ENCODE measurements at regions not wholly inside any gene's neighbourhood (a gene's known extent, or its start where the extent isn't known, plus 50 kb on each side); places are given as distances from the start of the nearest gene placed in this dataset.

- DNase-seq = no peak
Observed at GRCh38 chr5:143554918-143555477, 151.5 kb upstream of the NR3C1 start.

GRCh38 chr5:143554187-143554717 is 150.8 kb upstream of the NR3C1 start:
- DNase-seq = no peak

GRCh38 chr5:143552680-143553079 is 149.2 kb upstream of the NR3C1 start:
- no peak for DNase-seq

GRCh38 chr5:143551820-143552251 is 148.3 kb upstream of the NR3C1 start:
- DNase-seq = no peak

GRCh38 chr5:143550986-143551630 is 147.6 kb upstream of the NR3C1 start:
- no peak for DNase-seq

- DNase-seq = no peak
Observed at GRCh38 chr5:143547342-143547741, 143.9 kb upstream of the NR3C1 start.

GRCh38 chr5:143546394-143546793 is 142.9 kb upstream of the NR3C1 start:
- no peak for DNase-seq

- DNase-seq = no peak
Observed at GRCh38 chr5:143544606-143545005, 141.1 kb upstream of the NR3C1 start.

DNA sequence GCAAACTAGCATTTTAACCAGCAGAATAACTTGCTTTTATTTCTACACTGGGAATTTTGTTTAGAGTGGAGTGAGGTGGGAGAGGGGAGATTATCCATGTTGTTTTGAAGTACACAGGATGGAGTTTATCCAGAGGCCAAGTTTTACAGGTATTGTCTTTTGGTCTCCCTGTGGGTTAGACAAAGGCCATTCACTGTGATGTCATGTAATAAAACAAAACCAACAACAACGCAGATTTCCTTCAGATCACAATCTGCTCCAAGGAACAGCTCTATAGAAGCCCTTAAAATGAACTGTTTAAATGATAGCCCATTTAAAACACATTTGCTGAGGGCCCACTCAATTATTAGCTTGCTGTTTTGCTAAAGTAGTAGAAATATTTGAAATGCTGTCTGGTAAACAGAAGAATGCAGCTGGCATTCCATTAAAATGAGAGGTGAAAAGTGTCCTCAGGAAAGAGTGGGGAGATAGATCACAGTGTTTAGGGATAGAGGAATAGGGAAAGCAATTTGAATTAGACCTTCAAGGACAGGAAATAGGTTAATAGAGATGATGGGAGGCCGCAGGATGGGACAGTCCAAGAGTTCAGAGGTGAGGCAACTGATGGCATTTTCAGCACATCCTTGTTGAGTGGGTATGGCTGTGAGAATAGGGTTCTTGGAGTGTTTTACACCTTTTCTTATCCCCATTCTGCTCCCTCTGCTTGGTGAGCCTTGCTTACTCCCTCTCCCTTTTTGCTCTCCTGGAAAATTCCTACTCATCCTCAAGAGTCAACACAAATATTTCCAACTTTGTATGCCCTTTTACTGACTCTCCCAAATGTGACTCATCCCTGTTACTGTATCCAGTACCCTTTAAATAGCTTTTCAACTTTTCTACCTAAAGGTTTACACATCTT is 140.1 kb upstream of the NR3C1 start:
- DNase-seq = no peak

DNA sequence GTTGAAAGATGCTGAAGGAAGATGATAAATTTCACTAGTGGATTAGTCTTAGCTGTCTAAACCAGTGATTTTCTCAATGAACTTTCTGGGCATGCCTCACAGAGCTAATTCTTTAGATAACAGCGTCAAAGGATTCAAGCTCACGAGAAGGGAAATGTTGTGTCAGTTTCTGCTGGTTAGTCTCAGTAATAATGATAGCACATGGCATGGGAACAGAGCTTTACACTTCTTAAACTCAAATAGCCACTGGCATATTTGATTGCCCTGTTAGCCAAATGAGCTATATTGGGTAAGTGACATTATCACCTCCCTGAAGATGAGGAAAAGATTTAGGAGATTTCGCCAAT is 139.3 kb upstream of the NR3C1 start:
- DNase-seq = no peak

DNA sequence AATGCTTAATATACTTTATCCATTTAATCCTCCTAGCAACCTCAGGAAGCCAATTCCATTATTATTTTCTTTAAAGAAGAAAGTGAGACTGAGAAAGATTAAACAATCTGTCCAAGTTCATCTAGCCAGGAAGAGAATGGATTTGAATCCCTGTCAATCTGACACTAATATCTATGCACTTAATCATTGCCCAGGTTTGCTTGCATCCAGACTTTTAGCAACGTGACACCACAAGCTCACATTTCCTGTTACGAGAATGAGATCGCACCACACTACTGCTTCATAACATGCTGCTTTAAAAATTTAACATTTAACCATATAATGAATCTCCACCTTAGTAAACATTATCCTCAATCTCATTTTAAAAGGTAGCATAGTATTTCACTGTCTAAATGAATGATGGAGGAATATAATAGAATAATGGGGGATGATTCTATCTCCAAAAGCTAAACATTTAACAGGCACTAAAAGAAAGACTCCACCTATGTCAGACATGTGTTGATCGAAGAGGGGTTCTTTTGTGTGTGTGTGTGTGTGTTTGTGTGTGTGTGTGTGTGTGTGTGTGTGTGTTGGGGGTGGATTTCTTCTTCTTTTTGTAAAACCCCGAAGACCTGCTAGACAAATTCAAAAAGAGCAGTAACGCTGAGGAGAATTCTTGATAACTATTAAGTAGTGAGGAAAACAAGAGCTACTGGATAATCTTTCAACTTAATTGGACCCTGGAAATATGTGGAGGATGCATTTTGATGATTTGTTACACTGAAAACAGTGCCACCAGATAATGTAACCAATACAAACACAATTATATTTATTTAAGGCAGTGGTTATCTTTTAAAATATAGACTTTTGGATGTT is 138.7 kb upstream of the NR3C1 start:
- no peak for DNase-seq

DNA sequence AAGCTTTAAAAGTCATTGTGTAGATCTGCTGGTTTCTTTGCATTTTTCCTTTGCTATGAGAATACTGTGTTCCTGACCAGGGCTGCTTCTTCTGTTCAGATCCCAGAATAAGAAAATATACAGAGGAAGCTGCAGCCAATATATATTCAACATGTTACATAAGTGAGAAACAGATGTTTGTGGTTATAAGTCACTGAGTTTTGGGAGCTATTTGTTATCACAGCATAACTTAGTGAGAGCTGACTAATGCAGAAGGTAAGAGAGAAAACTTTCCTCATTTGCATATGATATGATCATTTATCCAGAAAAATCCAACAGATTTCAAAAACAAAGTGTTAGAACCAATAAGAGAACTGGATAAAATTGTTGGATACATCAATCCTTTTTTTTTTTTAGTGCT is 136.3 kb upstream of the NR3C1 start:
- no peak for DNase-seq

GRCh38 chr5:143537056-143537455 is 133.6 kb upstream of the NR3C1 start:
- no peak for DNase-seq

GRCh38 chr5:143536364-143536763 is 132.9 kb upstream of the NR3C1 start:
- no peak for DNase-seq

GRCh38 chr5:143534761-143535154 is 131.3 kb upstream of the NR3C1 start:
- DNase-seq = no peak

DNA sequence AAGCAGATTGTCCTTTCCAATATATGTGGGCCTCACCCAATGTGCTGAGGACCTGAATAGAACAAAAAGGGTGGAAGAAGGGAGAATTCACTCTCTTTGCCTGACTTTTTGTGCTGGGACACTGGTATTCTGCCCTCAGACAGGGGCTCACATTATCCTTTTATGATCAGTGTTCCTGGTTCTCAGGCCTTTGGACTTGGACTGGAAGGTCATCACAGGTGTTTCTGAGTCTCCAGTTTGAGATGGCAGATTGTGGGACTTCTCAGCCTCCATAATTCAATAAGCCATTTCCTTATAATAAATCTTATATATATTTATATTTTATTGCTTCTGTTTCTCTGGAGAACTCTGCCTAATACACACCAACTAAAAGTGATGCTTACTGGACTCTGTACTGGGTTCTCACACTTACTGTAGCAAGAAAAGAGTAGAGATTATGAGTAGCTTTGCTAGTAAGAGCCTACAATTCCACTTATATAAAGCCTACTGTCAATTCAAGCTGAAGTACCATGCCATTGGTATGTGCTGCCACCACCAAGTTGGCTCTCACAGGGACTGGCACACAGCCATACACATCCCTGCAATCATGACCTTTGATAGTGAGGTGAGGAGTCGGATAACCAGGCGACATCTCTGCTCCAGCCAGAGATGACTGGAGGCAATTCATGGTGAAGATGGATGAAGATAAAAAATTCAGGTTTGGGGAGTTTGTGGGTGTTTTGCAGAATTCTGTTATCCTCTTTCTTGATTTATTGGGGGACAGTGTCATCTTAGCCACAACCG is 130.7 kb upstream of the NR3C1 start:
- DNase-seq = no peak

DNA sequence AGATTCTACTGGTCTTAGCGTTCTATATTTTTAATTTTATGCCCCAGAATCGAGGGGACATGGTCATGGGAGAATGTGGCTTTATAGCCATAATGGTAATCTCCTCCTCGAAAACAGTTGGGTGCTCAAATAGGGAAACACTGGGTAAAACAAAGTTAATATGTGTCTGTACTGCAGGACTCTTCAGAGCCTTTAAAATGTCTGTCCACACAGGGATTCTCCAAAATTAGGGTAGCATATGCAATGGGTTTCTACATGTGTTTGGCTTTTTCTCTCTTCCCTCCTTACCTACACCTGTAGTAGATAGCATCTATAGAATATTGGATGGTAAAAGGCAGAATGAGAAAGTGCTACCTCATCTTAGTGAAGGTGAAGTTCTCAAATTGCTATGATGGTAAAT is 130.0 kb upstream of the NR3C1 start:
- no peak for DNase-seq

GRCh38 chr5:143527808-143528207 is 124.3 kb upstream of the NR3C1 start:
- DNase-seq = no peak

GRCh38 chr5:143525176-143525575 is 121.7 kb upstream of the NR3C1 start:
- DNase-seq = no peak

DNA sequence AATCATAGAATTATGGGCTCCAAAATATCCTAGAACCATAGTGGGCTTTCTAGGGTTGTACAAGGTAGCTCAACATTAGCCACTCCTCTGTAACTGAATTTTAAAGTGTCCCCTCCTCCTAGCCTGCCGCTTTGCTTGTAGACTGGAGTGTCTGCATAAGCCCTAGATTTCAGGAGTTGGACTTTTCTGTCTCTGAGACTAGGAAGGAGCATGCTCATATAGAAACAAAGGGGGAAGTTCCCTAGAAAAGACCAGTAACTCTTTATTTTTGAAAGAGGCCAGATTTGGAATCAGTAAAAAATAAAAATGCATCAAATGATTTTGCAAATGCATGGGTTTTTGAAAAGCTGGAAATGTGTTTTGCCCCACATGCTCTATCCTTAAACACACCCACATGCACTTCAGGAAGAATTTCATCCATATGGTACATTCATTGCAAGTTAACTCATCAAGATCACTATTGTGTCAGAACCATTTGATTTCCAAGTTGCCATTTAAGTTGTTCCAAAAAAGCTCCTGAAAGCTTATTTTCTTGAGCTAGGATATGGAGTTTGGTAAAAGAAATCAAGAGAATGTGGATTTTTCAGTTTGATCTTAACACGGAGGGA is 121.0 kb upstream of the NR3C1 start:
- DNase-seq = no peak

- DNase-seq = no peak
Observed at GRCh38 chr5:143521846-143522400, 118.4 kb upstream of the NR3C1 start.

All from CD4-positive, alpha-beta T cell treated with Interleukin-17A for 4 hours (primary cell).